ENCODE measurements at regions not wholly inside any gene's neighbourhood (a gene's known extent, or its start where the extent isn't known, plus 50 kb on each side); places are given as distances from the start of the nearest gene placed in this dataset.

- Histone ChIP-seq H4K20me1 (ENCODE audit: insufficient read depth) (no peaks in the 10 kb centered on the region), H3K9me3 (ENCODE audit: low read length) (no peaks in the 10 kb centered on the region), H3K79me2 (replicated peaks; ENCODE audit: insufficient read depth, low read length) (no peaks in the 10 kb centered on the region)
Observed at GRCh38 chr12:4082809-4083403, 190.7 kb upstream of the CCND2 start.

GRCh38 chr12:4080213-4080612 is 193.3 kb upstream of the CCND2 start:
- H3K9ac ChIP-seq (ENCODE audit: low read length) = no peak overlapping the region
- no peaks in the 10 kb centered on the region for H3F3A ChIP-seq (ENCODE audit: insufficient read depth, low read length, poor library complexity, severe bottlenecking)
- no peak overlapping the region for H3K4me3 ChIP-seq (ENCODE audit: low read length)
- H3K27me3 ChIP-seq (ENCODE audit: insufficient read depth, low read depth, low read length) = no peaks in the 10 kb centered on the region
- H3K36me3 ChIP-seq (ENCODE audit: insufficient read depth, low read length) = no peaks in the 10 kb centered on the region
- H2AFZ ChIP-seq (ENCODE audit: low read depth, low read length) = no peak overlapping the region
- H3K27ac ChIP-seq (ENCODE audit: low read length) = no peak overlapping the region
- no peaks in the 10 kb centered on the region for H3K79me2 ChIP-seq (replicated peaks; ENCODE audit: insufficient read depth, low read length)
- no peak for TF ChIP-seq CTCF (IDR thresholded peaks at IDR 0.05; ENCODE audit: poor library complexity, severe bottlenecking)
- no peaks in the 10 kb centered on the region for H3K9me2 ChIP-seq (ENCODE audit: insufficient read depth, low read length)
- no peaks in the 10 kb centered on the region for H3K9me3 ChIP-seq (ENCODE audit: low read length)
- H4K20me1 ChIP-seq (ENCODE audit: insufficient read depth) = no peaks in the 10 kb centered on the region
- no peak overlapping the region for H3K4me2 ChIP-seq (ENCODE audit: low read length)

More at GRCh38 chr12:4082809-4083403, 190.7 kb upstream of the CCND2 start:
- Histone ChIP-seq H3F3A (ENCODE audit: insufficient read depth, low read length, poor library complexity, severe bottlenecking) (no peaks in the 10 kb centered on the region), H3K27ac (ENCODE audit: low read length) (no peak overlapping the region), H3K27me3 (ENCODE audit: insufficient read depth, low read depth, low read length) (no peaks in the 10 kb centered on the region), H3K9ac (ENCODE audit: low read length) (no peak overlapping the region), H3K4me2 (ENCODE audit: low read length) (no peak overlapping the region), H3K4me3 (ENCODE audit: low read length) (no peak overlapping the region), H2AFZ (ENCODE audit: low read depth, low read length) (no peak overlapping the region), H3K9me2 (ENCODE audit: insufficient read depth, low read length) (no peaks in the 10 kb centered on the region), H3K36me3 (ENCODE audit: insufficient read depth, low read length) (no peaks in the 10 kb centered on the region)
- TF ChIP-seq MXI1 (conservative IDR thresholded peaks at IDR 0.05; ENCODE audit: poor library complexity, severe bottlenecking) (no peak), REST (IDR thresholded peaks at IDR 0.05; ENCODE audit: borderline replicate concordance) (no peak), EP300 (conservative IDR thresholded peaks at IDR 0.05; ENCODE audit: poor library complexity, severe bottlenecking) (no peak), RAD21 (conservative IDR thresholded peaks at IDR 0.05) (no peak), EZH2 (IDR thresholded peaks at IDR 0.05; ENCODE audit: borderline replicate concordance, insufficient read depth, low read length, poor library complexity, severe bottlenecking) (no peak), CTCF (IDR thresholded peaks at IDR 0.05; ENCODE audit: poor library complexity, severe bottlenecking) (no peak), TAF1 (IDR thresholded peaks at IDR 0.05; ENCODE audit: low read depth) (no peak), SMC3 (conservative IDR thresholded peaks at IDR 0.05; ENCODE audit: poor library complexity) (no peak), POLR2AphosphoS5 (IDR thresholded peaks at IDR 0.05) (no peak)
